ENCODE measurements at regions not wholly inside any gene's neighbourhood (a gene's known extent, or its start where the extent isn't known, plus 50 kb on each side); places are given as distances from the start of the nearest gene placed in this dataset.

DNA sequence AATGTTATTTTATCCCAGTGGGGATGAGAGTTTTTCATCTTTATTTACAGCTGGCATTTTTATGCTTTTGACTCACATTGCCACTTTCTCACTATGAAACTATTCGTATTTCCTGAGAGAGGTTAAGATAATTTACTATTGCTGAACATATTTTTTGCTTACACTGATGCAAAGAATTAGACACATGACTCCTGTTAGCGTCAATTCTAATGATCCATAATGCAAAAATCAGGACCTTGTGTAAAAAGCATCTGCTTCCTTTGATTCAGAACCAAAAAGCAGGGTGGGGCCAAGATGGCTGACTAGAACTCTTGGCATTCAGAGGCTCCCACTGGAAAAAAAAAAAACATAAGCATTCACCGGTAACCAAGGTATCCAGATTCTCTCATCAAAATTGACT lies 464.8 kb downstream of the SEMA3D start:
- Histone ChIP-seq H3K9me2 (replicated peaks; ENCODE audit: insufficient read depth) (no peaks in the 10 kb centered on the region), H4K20me1 (ENCODE audit: insufficient read depth, poor library complexity, severe bottlenecking) (no peaks in the 10 kb centered on the region), H3K4me3 (no peak overlapping the region), H3K4me2 (no peak overlapping the region), H3K27me3 (no peaks in the 10 kb centered on the region), H3K4me1 (ENCODE audit: insufficient read depth) (no peaks in the 10 kb centered on the region), H3K9me3 (ENCODE audit: low read depth) (no peaks in the 10 kb centered on the region), H3K27ac (no peak overlapping the region), H3K36me3 (replicated peaks; ENCODE audit: insufficient read depth, low read depth) (no peaks in the 10 kb centered on the region), H3K79me2 (no peaks in the 10 kb centered on the region), H2AFZ (no peak overlapping the region)
- DNase-seq (ENCODE audit: low spot score) = no peak
- WGBS (ENCODE audit: low lambda C conversion rate, missing lambda C conversion rate) = 92% methylated on average over 3 of the region's 3 CpGs
- TF ChIP-seq EZH2phosphoT487 (IDR thresholded peaks at IDR 0.05; ENCODE audit: low read depth, severe bottlenecking, unreplicated experiment) (no peak), EZH2 (IDR thresholded peaks at IDR 0.05; ENCODE audit: borderline replicate concordance) (no peak)
- TF ChIP-seq, protein P1, sequence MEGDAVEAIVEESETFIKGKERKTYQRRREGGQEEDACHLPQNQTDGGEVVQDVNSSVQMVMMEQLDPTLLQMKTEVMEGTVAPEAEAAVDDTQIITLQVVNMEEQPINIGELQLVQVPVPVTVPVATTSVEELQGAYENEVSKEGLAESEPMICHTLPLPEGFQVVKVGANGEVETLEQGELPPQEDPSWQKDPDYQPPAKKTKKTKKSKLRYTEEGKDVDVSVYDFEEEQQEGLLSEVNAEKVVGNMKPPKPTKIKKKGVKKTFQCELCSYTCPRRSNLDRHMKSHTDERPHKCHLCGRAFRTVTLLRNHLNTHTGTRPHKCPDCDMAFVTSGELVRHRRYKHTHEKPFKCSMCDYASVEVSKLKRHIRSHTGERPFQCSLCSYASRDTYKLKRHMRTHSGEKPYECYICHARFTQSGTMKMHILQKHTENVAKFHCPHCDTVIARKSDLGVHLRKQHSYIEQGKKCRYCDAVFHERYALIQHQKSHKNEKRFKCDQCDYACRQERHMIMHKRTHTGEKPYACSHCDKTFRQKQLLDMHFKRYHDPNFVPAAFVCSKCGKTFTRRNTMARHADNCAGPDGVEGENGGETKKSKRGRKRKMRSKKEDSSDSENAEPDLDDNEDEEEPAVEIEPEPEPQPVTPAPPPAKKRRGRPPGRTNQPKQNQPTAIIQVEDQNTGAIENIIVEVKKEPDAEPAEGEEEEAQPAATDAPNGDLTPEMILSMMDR (IDR thresholded peaks at IDR 0.05; ENCODE audit: poor library complexity) = no peak

- Histone ChIP-seq H3K9me3 (ENCODE audit: low read depth) (no peaks in the 10 kb centered on the region), H3K4me1 (ENCODE audit: insufficient read depth) (no peaks in the 10 kb centered on the region), H3K4me2 (no peak overlapping the region), H3K9me2 (replicated peaks; ENCODE audit: insufficient read depth) (no peaks in the 10 kb centered on the region), H3K4me3 (no peak overlapping the region), H3K36me3 (replicated peaks; ENCODE audit: insufficient read depth, low read depth) (no peaks in the 10 kb centered on the region), H3K79me2 (no peaks in the 10 kb centered on the region), H3K27me3 (no peaks in the 10 kb centered on the region), H3K27ac (no peak overlapping the region), H2AFZ (no peak overlapping the region), H4K20me1 (ENCODE audit: insufficient read depth, poor library complexity, severe bottlenecking) (no peaks in the 10 kb centered on the region)
- DNase-seq (ENCODE audit: low spot score) = no peak
- no peak for TF ChIP-seq EZH2 (IDR thresholded peaks at IDR 0.05; ENCODE audit: borderline replicate concordance)
- TF ChIP-seq, protein P1 (IDR thresholded peaks at IDR 0.05; ENCODE audit: poor library complexity) = no peak
- TF ChIP-seq EZH2phosphoT487 (IDR thresholded peaks at IDR 0.05; ENCODE audit: low read depth, severe bottlenecking, unreplicated experiment) = no peak
Measured at GRCh38 chr7:84720456-84721097, 466.3 kb downstream of the SEMA3D start.

GRCh38 chr7:84714765-84715164 lies 472.1 kb downstream of the SEMA3D start:
- Histone ChIP-seq H3K9me2 (replicated peaks; ENCODE audit: insufficient read depth) (no peaks in the 10 kb centered on the region), H4K20me1 (ENCODE audit: insufficient read depth, poor library complexity, severe bottlenecking) (no peaks in the 10 kb centered on the region), H3K9me3 (ENCODE audit: low read depth) (no peaks in the 10 kb centered on the region), H3K4me3 (no peak overlapping the region), H3K4me1 (ENCODE audit: insufficient read depth) (no peaks in the 10 kb centered on the region), H2AFZ (no peak overlapping the region), H3K79me2 (no peaks in the 10 kb centered on the region), H3K36me3 (replicated peaks; ENCODE audit: insufficient read depth, low read depth) (no peaks in the 10 kb centered on the region), H3K4me2 (no peak overlapping the region), H3K27ac (no peak overlapping the region), H3K27me3 (no peaks in the 10 kb centered on the region)
- 42% methylated on average over 4 of the region's 4 CpGs for WGBS (ENCODE audit: low lambda C conversion rate, missing lambda C conversion rate)
- TF ChIP-seq, protein P1 (IDR thresholded peaks at IDR 0.05; ENCODE audit: poor library complexity) = no peak
- no peak for TF ChIP-seq EZH2 (IDR thresholded peaks at IDR 0.05; ENCODE audit: borderline replicate concordance)
- no peak for TF ChIP-seq EZH2phosphoT487 (IDR thresholded peaks at IDR 0.05; ENCODE audit: low read depth, severe bottlenecking, unreplicated experiment)
- no peak for DNase-seq (ENCODE audit: low spot score)
